NAMALWA (cell line): ENCODE measurements at regions not wholly inside any gene's neighbourhood (a gene's known extent, or its start where the extent isn't known, plus 50 kb on each side); places are given as distances from the start of the nearest gene placed in this dataset.
"Not testable (repeated sequence)": the region's sequence is repeated elsewhere in the genome, so short reads cannot be mapped to it uniquely, and the experiment has no call there.

Source experiments
- DNase-seq: peaks from one replicate; pipeline ENCODE4 v3.0.0-alpha.2; 2015; ENCODE audit warnings: low spot score

- no peak for DNase-seq
Observed at GRCh38 chr2:144120487-144120886, 399.4 kb downstream of the ZEB2 start.

GRCh38 chr2:144117086-144117485, 402.8 kb downstream of the ZEB2 start:
- no peak for DNase-seq

- no peak for DNase-seq
Observed at GRCh38 chr2:144115739-144116291, 404.1 kb downstream of the ZEB2 start.

- no peak for DNase-seq
Observed at GRCh38 chr2:144114760-144115159, 405.2 kb downstream of the ZEB2 start.

GRCh38 chr2:144111437-144111836, 408.5 kb downstream of the ZEB2 start:
- DNase-seq = no peak

GRCh38 chr2:144106104-144106503, 413.8 kb downstream of the ZEB2 start:
- not testable (repeated sequence) for DNase-seq

GRCh38 chr2:144102386-144102785, 417.5 kb downstream of the ZEB2 start:
- DNase-seq = no peak

GRCh38 chr2:144099780-144100377, 420.0 kb downstream of the ZEB2 start:
- no peak for DNase-seq

- DNase-seq = no peak
Observed at GRCh38 chr2:144099340-144099739, 420.6 kb downstream of the ZEB2 start.

GRCh38 chr2:144097440-144098225, 422.3 kb downstream of the ZEB2 start:
- DNase-seq = no peak

GRCh38 chr2:144096531-144096930, 423.4 kb downstream of the ZEB2 start:
- no peak for DNase-seq

GRCh38 chr2:144094408-144095151, 425.3 kb downstream of the ZEB2 start:
- DNase-seq = no peak

GRCh38 chr2:144091622-144092021, 428.3 kb downstream of the ZEB2 start:
- no peak for DNase-seq

- DNase-seq = no peak
Observed at GRCh38 chr2:144088863-144089262, 431.1 kb downstream of the ZEB2 start.

- DNase-seq = no peak
Observed at GRCh38 chr2:144086965-144087364, 433.0 kb downstream of the ZEB2 start.

- DNase-seq = no peak
Observed at GRCh38 chr2:144085016-144085415, 434.9 kb downstream of the ZEB2 start.

- no peak for DNase-seq
Observed at GRCh38 chr2:144084114-144084661, 435.7 kb downstream of the ZEB2 start.

- no peak for DNase-seq
Observed at GRCh38 chr2:144083211-144083610, 436.7 kb downstream of the ZEB2 start.

GRCh38 chr2:144082777-144083176, 437.1 kb downstream of the ZEB2 start:
- no peak for DNase-seq

- DNase-seq = no peak
Observed at GRCh38 chr2:144082327-144082726, 437.6 kb downstream of the ZEB2 start.

GRCh38 chr2:144081272-144081671, 438.6 kb downstream of the ZEB2 start:
- DNase-seq = no peak

- DNase-seq = no peak
Observed at GRCh38 chr2:144079803-144080202, 440.1 kb downstream of the ZEB2 start.
